ENCODE measurements at regions not wholly inside any gene's neighbourhood (a gene's known extent, or its start where the extent isn't known, plus 50 kb on each side); places are given as distances from the start of the nearest gene placed in this dataset.

GRCh38 chr6:6884916-6885315, 222.8 kb upstream of the RREB1 start:
- no TSS peak for BruUV-seq (replicated peaks)
- H4K20me1 ChIP-seq (replicated peaks; ENCODE audit: control insufficient read depth, extremely low read depth, insufficient read depth, low read length): no peaks in the 10 kb centered on the region
- H3K79me2 ChIP-seq (ENCODE audit: control insufficient read depth, insufficient read depth, low read length): no peaks in the 10 kb centered on the region
- intact Hi-C loops (cut with micrococcal nuclease) (no loop called here), dilution Hi-C loops (cut with MboI; ENCODE audit: extremely low pct_ligation_motif_present, low sequenced_read_pairs) (no loop called here)
- POLR2A ChIA-PET: no interaction called here
- H3K4me1 ChIP-seq (ENCODE audit: control insufficient read depth, extremely low read depth, insufficient read depth, low read length): no peaks in the 10 kb centered on the region
- no peak overlapping the region for H3K27ac ChIP-seq (ENCODE audit: insufficient read depth, low read depth, low read length)
- no peak for FAIRE-seq
- no peaks in the 10 kb centered on the region for H3K9me1 ChIP-seq (replicated peaks; ENCODE audit: control insufficient read depth, extremely low read depth, insufficient read depth, low read length)
- H3K27me3 ChIP-seq (ENCODE audit: control insufficient read depth in 2 of 2, insufficient read depth in 2 of 2, low read length in 2 of 2): no peaks in the 10 kb centered on the region
- no peaks in the 10 kb centered on the region for H3K36me3 ChIP-seq (ENCODE audit: control insufficient read depth in 2 of 2, extremely low read depth in 1 of 2, insufficient read depth in 2 of 2, low read length in 2 of 2)
- H2AFZ ChIP-seq (ENCODE audit: low read depth, low read length): no peak overlapping the region
- CTCF ChIA-PET: no interaction called here
- no peak overlapping the region for H3K9ac ChIP-seq (replicated peaks; ENCODE audit: extremely low read depth, insufficient read depth, low read length)
- no peak for DNase-seq (ENCODE audit: low read depth, low spot score)
- no peak overlapping the region for H3K4me3 ChIP-seq (replicated peaks in 1 of 3; ENCODE audit: insufficient read depth in 1 of 3, low read depth in 1 of 3, low read length in 3 of 3)
- no peak for TF ChIP-seq MYC (IDR thresholded peaks at IDR 0.05; ENCODE audit: low read depth, low read length)
- no peak for TF ChIP-seq FOS (IDR thresholded peaks at IDR 0.05; ENCODE audit: borderline replicate concordance, insufficient read depth, low read length)
- no peak for TF ChIP-seq POLR2A (IDR thresholded peaks at IDR 0.05; ENCODE audit: low read depth, low read length)
- TF ChIP-seq JUN (IDR thresholded peaks at IDR 0.05; ENCODE audit: borderline replicate concordance, insufficient read depth, insufficient read length, low read depth): no peak
- no peak for TF ChIP-seq POLR2AphosphoS5 (IDR thresholded peaks at IDR 0.05; ENCODE audit: insufficient read depth, low read depth, low read length)
- no peak for TF ChIP-seq MAX (IDR thresholded peaks at IDR 0.05; ENCODE audit: insufficient read depth, insufficient read length)
- no peak for TF ChIP-seq CTCF (IDR thresholded peaks at IDR 0.05; ENCODE audit: extremely low read depth in 1 of 2, insufficient read depth in 1 of 2, low read depth in 1 of 2, low read length in 2 of 2)
- TF ChIP-seq EZH2 (IDR thresholded peaks at IDR 0.05; ENCODE audit: borderline replicate concordance, low read depth, low read length, severe bottlenecking): no peak
- no peak for TF ChIP-seq GATA2 (IDR thresholded peaks at IDR 0.05; ENCODE audit: insufficient read depth, insufficient read length, low read depth, low read length)
- H3K4me2 ChIP-seq (ENCODE audit: insufficient read depth, low read length): no peak overlapping the region
- no peaks in the 10 kb centered on the region for H3K9me3 ChIP-seq (replicated peaks; ENCODE audit: control insufficient read depth, insufficient read depth, low read length)
